H9 (cell line): ENCODE measurements at regions not wholly inside any gene's neighbourhood (a gene's known extent, or its start where the extent isn't known, plus 50 kb on each side); places are given as distances from the start of the nearest gene placed in this dataset.

Source experiments
- DNase-seq: peaks from one replicate; pipeline ENCODE4 v3.0.0-alpha.2; 2017
- H2AFZ ChIP-seq: one replicate; pipeline ENCODE4 v1.6.1; 2013; ENCODE audit warnings: mild to moderate bottlenecking, low read length, control low read depth, moderate library complexity
- H2AK5ac ChIP-seq: 2 replicates; pipeline ENCODE4 v1.6.1; 2013; ENCODE audit warnings: low read length, control low read depth, mixed read lengths; ENCODE audit not compliant: insufficient read length
- H2BK120ac ChIP-seq: one replicate; pipeline ENCODE4 v1.6.1; 2013; ENCODE audit warnings: low read depth, mild to moderate bottlenecking, low read length, control low read depth, inconsistent platforms; ENCODE audit not compliant: poor library complexity, severe bottlenecking
- H2BK12ac ChIP-seq: 2 replicates; pipeline ENCODE4 v1.6.1; 2013; ENCODE audit warnings: low read length, control low read depth, mixed read lengths, low read depth; ENCODE audit not compliant: insufficient read length
- H2BK15ac ChIP-seq: 2 replicates; pipeline ENCODE4 v1.6.1; 2013; ENCODE audit warnings: low read depth, low read length, control low read depth
- H2BK20ac ChIP-seq: one replicate; pipeline ENCODE4 v1.6.1; 2013; ENCODE audit warnings: low read depth, mild to moderate bottlenecking, low read length, control low read depth, inconsistent platforms; ENCODE audit not compliant: poor library complexity, severe bottlenecking
- H2BK5ac ChIP-seq: 2 replicates; pipeline ENCODE4 v1.6.1; 2013; ENCODE audit warnings: low read length, control low read depth, mixed read lengths; ENCODE audit not compliant: insufficient read length
- H3K14ac ChIP-seq: 2 replicates; pipeline ENCODE4 v1.6.1; 2013; ENCODE audit warnings: low read length, control low read depth; ENCODE audit not compliant: insufficient read depth
- H3K18ac ChIP-seq: 2 replicates; pipeline ENCODE4 v1.6.1; 2013; ENCODE audit warnings: low read depth, mild to moderate bottlenecking, mixed read lengths, low read length, control low read depth; ENCODE audit not compliant: insufficient read length
- H3K23ac ChIP-seq: 2 replicates; pipeline ENCODE4 v1.6.1; 2013; ENCODE audit warnings: low read length, control low read depth, mixed read lengths, low read depth; ENCODE audit not compliant: insufficient read length
- H3K23me2 ChIP-seq: 2 replicates; pipeline ENCODE4 v1.6.1; 2013; ENCODE audit warnings: low read depth, mild to moderate bottlenecking, mixed read lengths, low read length, control low read depth; ENCODE audit not compliant: insufficient read length, poor library complexity, severe bottlenecking
- H3K27ac ChIP-seq: 2 replicates; pipeline ENCODE4 v1.5.1; 2013; ENCODE audit warnings: low read length, control low read depth, mixed read lengths, low read depth; ENCODE audit not compliant: insufficient read length
- H3K27me3 ChIP-seq: 2 replicates; pipeline ENCODE4 v1.6.1; 2013; ENCODE audit warnings: low read length, control low read depth, inconsistent platforms; ENCODE audit not compliant: insufficient read depth
- H3K4ac ChIP-seq: 2 replicates; pipeline ENCODE4 v1.6.1; 2013; ENCODE audit warnings: low read depth, mild to moderate bottlenecking, control low read depth, inconsistent platforms, low read length, moderate library complexity
- H3K4me1 ChIP-seq: 2 replicates; pipeline ENCODE4 v1.6.1; 2013; ENCODE audit warnings: low read length, control low read depth, inconsistent platforms; ENCODE audit not compliant: insufficient read depth
- H3K4me2 ChIP-seq: 2 replicates; pipeline ENCODE4 v1.6.1; 2013; ENCODE audit warnings: low read length, control low read depth, mixed read lengths; ENCODE audit not compliant: insufficient read length, insufficient read depth
- H3K56ac ChIP-seq: 2 replicates; pipeline ENCODE4 v1.6.1; 2013; ENCODE audit warnings: low read depth, mild to moderate bottlenecking, mixed read lengths, low read length, control low read depth; ENCODE audit not compliant: insufficient read length
- H3K79me1 ChIP-seq: 2 replicates; pipeline ENCODE4 v1.6.1; 2013; ENCODE audit warnings: low read depth, mild to moderate bottlenecking, moderate library complexity, low read length, control low read depth, inconsistent platforms; ENCODE audit not compliant: insufficient read depth, poor library complexity, severe bottlenecking
- H3K79me2 ChIP-seq: 2 replicates; pipeline ENCODE4 v1.6.1; 2013; ENCODE audit warnings: low read length, control low read depth, inconsistent platforms; ENCODE audit not compliant: insufficient read depth
- H3K9ac ChIP-seq: 2 replicates; pipeline ENCODE4 v1.6.1; 2013; ENCODE audit warnings: low read length, control low read depth, mixed read lengths; ENCODE audit not compliant: insufficient read length; ENCODE audit errors: extremely low read depth
- H3K9me3 ChIP-seq: one replicate; pipeline ENCODE4 v1.6.1; 2013; ENCODE audit warnings: low read depth, low read length, inconsistent platforms; ENCODE audit not compliant: control insufficient read depth
- H3T11ph ChIP-seq: one replicate; pipeline ENCODE4 v1.6.1; 2013; ENCODE audit warnings: mild to moderate bottlenecking, low read length, control low read depth, inconsistent platforms
- H4K20me1 ChIP-seq: one replicate; pipeline ENCODE4 v1.6.1; 2013; ENCODE audit not compliant: control insufficient read depth, insufficient read length, insufficient read depth
- H4K5ac ChIP-seq: 2 replicates; pipeline ENCODE4 v1.6.1; 2013; ENCODE audit warnings: low read depth, mild to moderate bottlenecking, mixed read lengths, low read length, control low read depth; ENCODE audit not compliant: insufficient read length
- H4K8ac ChIP-seq: replicated peaks from 2 replicates; pipeline ENCODE4 v1.6.1; 2013; ENCODE audit warnings: low read length, control low read depth, mixed read lengths, low read depth; ENCODE audit not compliant: insufficient read length
- H4K91ac ChIP-seq: 2 replicates; pipeline ENCODE4 v1.6.1; 2013; ENCODE audit warnings: low read depth, mild to moderate bottlenecking, moderate library complexity, mixed read lengths, low read length, control low read depth; ENCODE audit not compliant: insufficient read length
- H3K27ac Mint-ChIP-seq, 3 experiments: 2 replicates in 2 of 3; 3 replicates in 1 of 3; pipeline ENCODE4 v1.8.0; 2020 to 2021; ENCODE audit warnings: mixed read lengths in 3 of 3, mild to moderate bottlenecking in 1 of 3, moderate library complexity in 1 of 3
- H3K27me3 Mint-ChIP-seq: 2 replicates; pipeline ENCODE4 v1.8.0; 2021; ENCODE audit warnings: low read depth, mild to moderate bottlenecking, moderate library complexity, mixed read lengths
- H3K36me3 Mint-ChIP-seq, 3 experiments: 2 replicates in 2 of 3; 3 replicates in 1 of 3; pipeline ENCODE4 v1.8.0; 2020 to 2021; ENCODE audit warnings: low read depth in 3 of 3, mixed read lengths in 3 of 3; ENCODE audit not compliant: insufficient read depth in 1 of 3
- H3K4me1 Mint-ChIP-seq, 2 experiments: 2 replicates each; pipeline ENCODE4 v1.8.0; 2020; ENCODE audit warnings: mixed read lengths in 2 of 2
- H3K4me3 Mint-ChIP-seq, 2 experiments: 2 replicates in 1 of 2; 3 replicates in 1 of 2; pipeline ENCODE4 v1.8.0; 2020 to 2021; ENCODE audit warnings: mild to moderate bottlenecking in 2 of 2, mixed read lengths in 2 of 2, moderate library complexity in 1 of 2
- H3K9me3 Mint-ChIP-seq, 2 experiments: 2 replicates in 1 of 2; 3 replicates in 1 of 2; pipeline ENCODE4 v1.8.0; 2020; ENCODE audit warnings: mild to moderate bottlenecking in 2 of 2, mixed read lengths in 2 of 2, moderate library complexity in 1 of 2
- CTCF ChIP-seq: fragments of 200-600 bp; sonication (generic); conservative IDR thresholded peaks from 3 replicates; pipeline ENCODE4 v1.8.0; 2021; ENCODE audit warnings: antibody characterized with exemption, mild to moderate bottlenecking
- WGBS: extraction: QIAGEN DNeasy Blood & Tissue Kit; methylation state at CpG from one replicate; pipeline ENCODE4 v1.1.7; 2013; ENCODE audit warnings: missing lambda C conversion rate, low lambda C conversion rate, mixed read lengths; ENCODE audit not compliant: insufficient read length; ENCODE audit errors: extremely low coverage; 5-methylcytosine and 5-hydroxymethylcytosine counted together

- no peak for TF ChIP-seq CTCF
- H3K79me2 ChIP-seq, result no peaks in the 10 kb centered on the region
- no peak overlapping the region for H3K4me3 Mint-ChIP-seq
- peaks cover 63% of the 10 kb centered on the region for H3K9me3 ChIP-seq
- peaks cover 85 to 88% of the 10 kb centered on the region in 2 experiments for H3K9me3 Mint-ChIP-seq
- no peak overlapping the region for H3K27ac ChIP-seq
- no peak overlapping the region for H3T11ph ChIP-seq
- H3K27me3 Mint-ChIP-seq, result no peaks in the 10 kb centered on the region
- no peak overlapping the region for H3K9ac ChIP-seq
- H4K8ac ChIP-seq, result no peak overlapping the region
- no peak overlapping the region for H3K14ac ChIP-seq
- H3K36me3 Mint-ChIP-seq, result peaks cover 0 to 26% (median 7%) of the 10 kb centered on the region in 3 experiments; a peak in 5 of 7 replicates
- H4K5ac ChIP-seq, result no peak overlapping the region
- WGBS, result no CpG with 5 or more reads among the region's 1 CpG
- no peak overlapping the region for H2BK120ac ChIP-seq
- H2BK12ac ChIP-seq, result no peak overlapping the region
- no peak overlapping the region for H2BK15ac ChIP-seq
- H3K18ac ChIP-seq, result no peak overlapping the region
- no peak overlapping the region for H3K27ac Mint-ChIP-seq
- no peaks in the 10 kb centered on the region for H3K27me3 ChIP-seq
- no peaks in the 10 kb centered on the region for H3K79me1 ChIP-seq
- H2AFZ ChIP-seq, result no peak overlapping the region
- H3K4me1 ChIP-seq, result no peaks in the 10 kb centered on the region
- no peaks in the 10 kb centered on the region for H4K20me1 ChIP-seq
- no peak overlapping the region for H3K4me2 ChIP-seq
- H2BK20ac ChIP-seq, result no peak overlapping the region
- no peak overlapping the region for H2BK5ac ChIP-seq
- no peaks in the 10 kb centered on the region for H3K23me2 ChIP-seq
- no peak overlapping the region for H4K91ac ChIP-seq
- no peak overlapping the region for H3K4ac ChIP-seq
- no peak for DNase-seq
- no peaks in the 10 kb centered on the region for H3K4me1 Mint-ChIP-seq
- no peak overlapping the region for H3K56ac ChIP-seq
- no peak overlapping the region for H2AK5ac ChIP-seq
- H3K23ac ChIP-seq, result no peak overlapping the region
Measured at GRCh38 chr14:106500571-106500970, 974.2 kb downstream of the TMEM121 start.
